GM23338 (cell line): ENCODE measurements at regions not wholly inside any gene's neighbourhood (a gene's known extent, or its start where the extent isn't known, plus 50 kb on each side); places are given as distances from the start of the nearest gene placed in this dataset.

ENCODE experiments used
- ATAC-seq: fragments of 200-7000 bp; cut with Tn5 transposase; 3 replicates; pipeline ENCODE4 v1.9.1; 2020
- DNase-seq: peaks from one replicate; pipeline ENCODE4 v3.0.0-alpha.2; 2015; ENCODE audit warnings: low spot score
- H2AFZ ChIP-seq: fragments of 200-600 bp; sonication (generic); 2 replicates; pipeline ENCODE4 v1.8.0; 2016; ENCODE audit warnings: antibody characterized with exemption, mild to moderate bottlenecking, moderate library complexity
- H3F3A ChIP-seq: fragments of 200-600 bp; sonication (generic); replicated peaks from 2 replicates; pipeline ENCODE4 v1.8.0; 2017; ENCODE audit warnings: antibody characterized with exemption, mixed run types, low read depth
- H3K27ac ChIP-seq: fragments of 200-600 bp; sonication (generic); 2 replicates; pipeline ENCODE4 v1.6.1; 2016; ENCODE audit warnings: low read depth
- H3K27me3 ChIP-seq: fragments of 200-600 bp; sonication (generic); 2 replicates; pipeline ENCODE4 v1.8.0; 2016; ENCODE audit warnings: mild to moderate bottlenecking, mixed run types, moderate library complexity; ENCODE audit not compliant: insufficient read depth
- H3K36me3 ChIP-seq: fragments of 200-600 bp; sonication (generic); 2 replicates; pipeline ENCODE4 v1.8.0; 2016; ENCODE audit warnings: mild to moderate bottlenecking; ENCODE audit not compliant: insufficient read depth
- H3K4me1 ChIP-seq: fragments of 200-600 bp; sonication (generic); 2 replicates; pipeline ENCODE4 v1.8.0; 2016; ENCODE audit warnings: mild to moderate bottlenecking, moderate library complexity; ENCODE audit not compliant: insufficient read depth
- H3K4me2 ChIP-seq: fragments of 200-600 bp; sonication (generic); 2 replicates; pipeline ENCODE4 v1.7.1; 2017; ENCODE audit warnings: mixed run types
- H3K4me3 ChIP-seq: fragments of 200-600 bp; sonication (generic); 2 replicates; pipeline ENCODE4 v1.6.1; 2016; ENCODE audit warnings: mixed run types
- H3K79me2 ChIP-seq: fragments of 200-600 bp; sonication (generic); replicated peaks from 2 replicates; pipeline ENCODE4 v1.8.0; 2017; ENCODE audit warnings: mild to moderate bottlenecking; ENCODE audit not compliant: insufficient read depth
- H3K9me2 ChIP-seq: fragments of 200-600 bp; sonication (generic); 2 replicates; pipeline ENCODE4 v1.8.0; 2017; ENCODE audit not compliant: insufficient read depth
- H4K20me1 ChIP-seq: fragments of 200-600 bp; sonication (generic); replicated peaks from 2 replicates; pipeline ENCODE4 v1.8.0; 2017; ENCODE audit warnings: mild to moderate bottlenecking; ENCODE audit not compliant: insufficient read depth
- H3K27ac Mint-ChIP-seq: 2 replicates; pipeline ENCODE4 v1.8.0; 2020; ENCODE audit warnings: inconsistent platforms, mild to moderate bottlenecking, moderate library complexity, mixed read lengths
- H3K27me3 Mint-ChIP-seq: 3 replicates; pipeline ENCODE4 v1.8.0; 2022; ENCODE audit warnings: low read depth, mild to moderate bottlenecking, moderate library complexity, mixed read lengths, inconsistent platforms; ENCODE audit not compliant: insufficient read depth, poor library complexity
- H3K36me3 Mint-ChIP-seq: 3 replicates; pipeline ENCODE4 v1.8.0; 2021; ENCODE audit warnings: low read depth, mild to moderate bottlenecking, inconsistent platforms, moderate library complexity, mixed read lengths
- H3K4me1 Mint-ChIP-seq: 3 replicates; pipeline ENCODE4 v1.8.0; 2020; ENCODE audit warnings: mild to moderate bottlenecking, inconsistent platforms, mixed read lengths
- H3K4me3 Mint-ChIP-seq: 3 replicates; pipeline ENCODE4 v1.8.0; 2021; ENCODE audit warnings: moderate library complexity, mild to moderate bottlenecking, inconsistent platforms, mixed read lengths
- H3K9me3 Mint-ChIP-seq: 3 replicates; pipeline ENCODE4 v1.8.0; 2020; ENCODE audit warnings: moderate library complexity, mild to moderate bottlenecking, inconsistent platforms, mixed read lengths
- ETS1 ChIP-seq: IDR thresholded peaks from 2 replicates; pipeline ENCODE4 v1.6.1; 2016; ENCODE audit warnings: antibody characterized with exemption
- EZH2 ChIP-seq: fragments of 200-600 bp; sonication (generic); IDR thresholded peaks from one replicate; pipeline ENCODE4 v1.8.0; 2017; ENCODE audit warnings: antibody characterized with exemption, mild to moderate bottlenecking, low read depth; ENCODE audit not compliant: unreplicated experiment
- ZNF331 ChIP-seq: fragments of 250-450 bp; sonication (Bioruptor Pico); IDR thresholded peaks from 2 replicates; pipeline ENCODE4 v1.5.0; 2020; ENCODE audit warnings: low read depth, mild to moderate bottlenecking, moderate library complexity
- ZNF462 ChIP-seq: fragments of 250-450 bp; sonication (Bioruptor Pico); IDR thresholded peaks from 2 replicates; pipeline ENCODE4 v1.5.0; 2020; ENCODE audit warnings: mild to moderate bottlenecking, moderate library complexity
- TF ChIP-seq, protein P1 (sequence below), 2 experiments: fragments of 200-600 bp in 1 of 2; sonication (generic) in 1 of 2; conservative IDR thresholded peaks; 2 replicates each; pipeline versions ENCODE4 v1.5.1 to v1.6.1; 2016 to 2017; ENCODE audit warnings: antibody characterized with exemption in 2 of 2, low read depth in 2 of 2, mild to moderate bottlenecking in 2 of 2, moderate library complexity in 1 of 2

GRCh38 chr15:53212785-53213184, 422.6 kb upstream of the ONECUT1 start:
- Histone ChIP-seq H3K9me2 (no peaks in the 10 kb centered on the region), H3F3A (no peaks in the 10 kb centered on the region), H3K79me2 (no peaks in the 10 kb centered on the region), H3K4me1 (no peaks in the 10 kb centered on the region), H3K36me3 (no peaks in the 10 kb centered on the region), H3K27me3 (no peaks in the 10 kb centered on the region), H2AFZ (no peak overlapping the region), H3K4me3 (no peak overlapping the region), H3K4me2 (no peak overlapping the region), H4K20me1 (no peaks in the 10 kb centered on the region), H3K27ac (no peak overlapping the region)
- Mint-ChIP-seq H3K27me3 (peaks cover 2% of the 10 kb centered on the region), H3K4me3 (no peak overlapping the region), H3K4me1 (peaks cover 9% of the 10 kb centered on the region), H3K27ac (no peak overlapping the region), H3K9me3 (no peaks in the 10 kb centered on the region), H3K36me3 (no peaks in the 10 kb centered on the region)
- TF ChIP-seq ETS1 (no peak), EZH2 (no peak), ZNF462 (no peak), ZNF331 (CRISPR knock-in tag) (no peak)
- TF ChIP-seq, protein P1, sequence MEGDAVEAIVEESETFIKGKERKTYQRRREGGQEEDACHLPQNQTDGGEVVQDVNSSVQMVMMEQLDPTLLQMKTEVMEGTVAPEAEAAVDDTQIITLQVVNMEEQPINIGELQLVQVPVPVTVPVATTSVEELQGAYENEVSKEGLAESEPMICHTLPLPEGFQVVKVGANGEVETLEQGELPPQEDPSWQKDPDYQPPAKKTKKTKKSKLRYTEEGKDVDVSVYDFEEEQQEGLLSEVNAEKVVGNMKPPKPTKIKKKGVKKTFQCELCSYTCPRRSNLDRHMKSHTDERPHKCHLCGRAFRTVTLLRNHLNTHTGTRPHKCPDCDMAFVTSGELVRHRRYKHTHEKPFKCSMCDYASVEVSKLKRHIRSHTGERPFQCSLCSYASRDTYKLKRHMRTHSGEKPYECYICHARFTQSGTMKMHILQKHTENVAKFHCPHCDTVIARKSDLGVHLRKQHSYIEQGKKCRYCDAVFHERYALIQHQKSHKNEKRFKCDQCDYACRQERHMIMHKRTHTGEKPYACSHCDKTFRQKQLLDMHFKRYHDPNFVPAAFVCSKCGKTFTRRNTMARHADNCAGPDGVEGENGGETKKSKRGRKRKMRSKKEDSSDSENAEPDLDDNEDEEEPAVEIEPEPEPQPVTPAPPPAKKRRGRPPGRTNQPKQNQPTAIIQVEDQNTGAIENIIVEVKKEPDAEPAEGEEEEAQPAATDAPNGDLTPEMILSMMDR (conservative IDR thresholded peaks at IDR 0.05; ENCODE audit: low read depth in 2 of 2), result no peak
- ATAC-seq (no peak), DNase-seq (no peak)
